HG03060 (cell line): ENCODE measurements at regions not wholly inside any gene's neighbourhood (a gene's known extent, or its start where the extent isn't known, plus 50 kb on each side); places are given as distances from the start of the nearest gene placed in this dataset.
"Not testable (repeated sequence)": the region's sequence is repeated elsewhere in the genome, so short reads cannot be mapped to it uniquely, and the experiment has no call there.

ENCODE experiments used
- ATAC-seq: cut with Tn5 transposase; IDR thresholded peaks from one replicate; pipeline ENCODE4 v1.9.1; 2021; ENCODE audit warnings: low read depth, moderate number of reproducible peaks; ENCODE audit not compliant: unreplicated experiment

- ATAC-seq: no peak
These were observed 114.8 kb upstream of the C16orf82 start for GRCh38 chr16:26951950-26952349.

DNA sequence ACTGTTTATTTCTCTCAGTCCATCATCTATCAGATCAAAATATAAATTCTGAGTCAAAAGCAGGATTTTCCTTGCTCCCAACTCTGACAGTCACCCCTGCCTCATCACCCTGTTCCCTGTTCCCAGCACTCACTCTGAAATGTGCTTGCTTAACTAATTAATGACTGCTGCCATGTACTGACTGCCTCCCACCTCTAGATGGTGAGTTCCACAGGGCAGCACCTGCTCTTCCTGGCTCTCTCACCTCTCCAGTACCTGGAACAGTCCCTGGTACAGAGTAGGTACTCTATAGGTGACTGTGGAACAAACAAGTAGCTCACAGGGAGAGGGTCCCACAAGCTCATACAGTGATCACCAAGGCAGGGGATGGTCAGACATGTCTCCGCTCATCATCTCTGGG, 114.3 kb upstream of the C16orf82 start:
- no peak for ATAC-seq

GRCh38 chr16:26957283-26957859, 109.4 kb upstream of the C16orf82 start:
- no peak for ATAC-seq

DNA sequence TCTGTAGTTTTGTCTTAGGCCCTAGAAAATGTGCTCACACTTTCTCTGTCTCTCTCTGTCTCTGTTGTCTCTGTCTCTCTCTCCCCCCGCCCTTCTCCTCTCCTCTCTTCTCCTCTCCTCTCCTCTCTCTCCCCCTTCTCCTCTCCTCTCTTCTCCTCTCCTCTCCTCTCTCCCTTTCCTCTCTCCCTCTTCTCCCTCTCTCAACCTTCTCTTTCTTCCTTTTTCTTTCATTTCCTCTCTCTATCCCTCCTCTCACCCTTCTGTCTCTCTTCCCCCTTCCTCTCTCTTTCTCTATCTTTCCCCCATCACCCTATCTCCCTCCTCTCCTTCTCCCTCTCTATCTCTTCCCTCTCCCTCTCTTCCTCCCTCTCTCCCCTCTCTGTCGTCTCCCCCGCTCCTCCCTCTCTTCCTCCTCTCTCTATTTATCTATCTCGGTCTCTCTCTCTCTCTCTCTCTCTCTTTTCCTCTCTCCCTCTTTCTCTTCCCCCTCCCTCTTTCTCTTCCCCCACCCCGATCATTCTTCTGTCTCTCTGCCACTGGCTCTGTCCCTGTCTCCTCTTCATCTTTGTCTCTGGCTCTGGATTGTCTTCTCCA, 107.2 kb upstream of the C16orf82 start:
- no peak for ATAC-seq

GRCh38 chr16:26961459-26961858, 105.3 kb upstream of the C16orf82 start:
- no peak for ATAC-seq

DNA sequence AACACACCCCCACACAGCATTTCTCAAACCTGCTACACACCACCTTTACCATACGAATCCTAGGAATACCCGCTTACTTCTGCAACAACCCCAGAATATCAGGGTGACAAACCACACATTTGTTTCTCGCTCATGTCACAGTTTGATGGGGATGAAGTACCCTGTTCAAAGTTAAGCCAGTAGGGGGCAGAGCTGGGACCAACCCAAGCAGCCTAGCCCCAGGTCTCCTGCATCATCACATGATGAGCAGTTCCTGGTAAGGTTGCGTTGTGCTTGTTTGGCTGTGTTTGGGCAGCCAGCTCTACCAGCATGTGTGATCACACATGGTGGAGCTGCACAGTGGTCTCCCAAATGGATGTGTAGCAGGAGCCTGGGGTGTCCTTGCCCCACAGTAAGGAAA, 103.6 kb upstream of the C16orf82 start:
- ATAC-seq: no peak

DNA sequence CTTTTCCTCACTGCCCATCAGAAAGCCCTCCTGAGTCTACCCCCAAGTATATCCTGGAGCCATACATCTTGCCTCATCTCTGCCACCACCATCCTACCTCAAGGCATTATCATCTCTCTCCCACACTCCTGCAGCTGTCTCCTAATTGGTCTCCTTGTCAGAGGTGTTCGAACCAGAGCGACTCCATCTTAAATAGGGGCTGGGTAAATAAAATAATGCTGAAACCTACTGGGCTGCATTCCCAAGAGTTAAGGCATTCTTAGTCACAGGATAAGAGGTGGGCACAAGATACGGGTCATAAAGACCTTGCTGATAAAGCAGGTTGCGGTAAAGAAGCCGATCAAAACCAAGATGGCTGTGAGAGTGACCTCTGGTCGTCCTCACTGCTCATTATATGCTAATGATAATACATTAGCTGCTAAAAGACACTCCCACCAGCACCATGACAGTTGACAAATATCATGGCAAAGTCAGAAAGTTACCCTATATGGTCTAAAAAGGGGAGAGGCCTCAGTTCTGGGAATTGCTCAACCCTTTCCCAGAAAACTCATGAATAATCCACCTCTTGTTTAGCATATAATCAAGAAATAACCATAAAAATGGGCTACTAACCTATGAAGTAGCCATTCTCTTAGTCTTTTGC, 97.0 kb upstream of the C16orf82 start:
- no peak for ATAC-seq

DNA sequence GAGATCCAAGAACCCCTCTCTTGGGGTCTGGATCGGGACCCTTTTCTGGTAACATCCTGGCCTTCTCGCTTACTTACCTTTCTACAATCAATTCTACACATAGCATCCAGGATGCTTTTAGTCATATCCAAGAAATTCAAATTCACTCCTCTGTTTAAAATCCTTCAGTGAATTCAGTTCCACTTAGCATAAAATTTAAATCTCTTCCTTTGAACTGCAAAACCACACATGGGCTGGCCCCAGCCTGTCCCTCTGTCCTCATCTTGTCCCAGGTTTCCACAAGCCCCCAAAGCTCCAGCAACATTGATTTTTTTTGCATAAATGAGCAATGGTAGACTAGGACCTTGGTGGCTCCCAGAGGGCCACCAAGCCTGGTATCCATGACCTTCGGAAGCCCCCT, 96.4 kb upstream of the C16orf82 start:
- ATAC-seq: no peak

- no peak for ATAC-seq
These were observed 89.9 kb upstream of the C16orf82 start for GRCh38 chr16:26976873-26977272.

GRCh38 chr16:26981266-26981938, 85.3 kb upstream of the C16orf82 start:
- ATAC-seq: no peak

- ATAC-seq: no peak
These were observed 84.3 kb upstream of the C16orf82 start for GRCh38 chr16:26982422-26982821.

DNA sequence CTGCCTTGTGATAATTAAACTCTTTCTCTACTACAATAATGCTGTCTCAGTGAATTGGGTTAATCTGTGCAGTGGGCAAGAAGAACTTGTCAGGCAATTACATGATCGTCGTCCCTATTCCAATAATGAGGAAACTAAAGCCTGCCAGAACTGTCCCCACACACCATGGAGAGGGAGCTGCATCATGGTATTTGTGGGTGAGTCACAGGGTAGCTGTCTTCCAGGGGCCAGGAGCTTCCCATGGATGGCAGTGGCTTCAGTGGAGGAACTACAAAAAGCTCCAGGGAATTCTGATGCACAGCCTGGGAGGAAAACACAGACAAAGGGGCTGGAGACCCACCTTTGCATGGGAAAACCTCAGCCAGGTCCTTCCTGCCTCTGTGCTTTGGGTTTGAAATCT, 83.3 kb upstream of the C16orf82 start:
- no peak for ATAC-seq

- no peak for ATAC-seq
These were observed 81.3 kb upstream of the C16orf82 start for GRCh38 chr16:26985100-26986065.

- ATAC-seq: no peak
These were observed 79.1 kb upstream of the C16orf82 start for GRCh38 chr16:26987597-26988010.

DNA sequence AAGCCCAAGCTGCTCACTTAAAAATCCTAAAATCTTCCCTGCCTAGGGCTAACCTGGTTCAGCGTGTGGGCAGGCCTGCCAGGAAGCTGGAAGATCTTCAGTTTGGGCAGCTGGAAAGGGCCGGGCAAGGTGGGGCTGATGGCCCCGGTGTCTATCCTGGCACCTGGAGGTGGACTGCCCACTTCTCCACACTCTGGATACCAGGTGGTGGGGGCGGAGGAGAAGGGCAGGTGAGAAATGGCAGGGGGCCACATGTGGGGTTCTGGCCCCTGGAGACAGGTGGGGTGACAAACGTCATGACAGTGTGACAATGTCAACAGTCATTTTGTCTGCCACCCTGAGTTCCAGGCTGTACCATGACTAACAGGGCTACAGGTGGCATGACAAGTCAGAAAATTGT, 78.5 kb upstream of the C16orf82 start:
- ATAC-seq: no peak

DNA sequence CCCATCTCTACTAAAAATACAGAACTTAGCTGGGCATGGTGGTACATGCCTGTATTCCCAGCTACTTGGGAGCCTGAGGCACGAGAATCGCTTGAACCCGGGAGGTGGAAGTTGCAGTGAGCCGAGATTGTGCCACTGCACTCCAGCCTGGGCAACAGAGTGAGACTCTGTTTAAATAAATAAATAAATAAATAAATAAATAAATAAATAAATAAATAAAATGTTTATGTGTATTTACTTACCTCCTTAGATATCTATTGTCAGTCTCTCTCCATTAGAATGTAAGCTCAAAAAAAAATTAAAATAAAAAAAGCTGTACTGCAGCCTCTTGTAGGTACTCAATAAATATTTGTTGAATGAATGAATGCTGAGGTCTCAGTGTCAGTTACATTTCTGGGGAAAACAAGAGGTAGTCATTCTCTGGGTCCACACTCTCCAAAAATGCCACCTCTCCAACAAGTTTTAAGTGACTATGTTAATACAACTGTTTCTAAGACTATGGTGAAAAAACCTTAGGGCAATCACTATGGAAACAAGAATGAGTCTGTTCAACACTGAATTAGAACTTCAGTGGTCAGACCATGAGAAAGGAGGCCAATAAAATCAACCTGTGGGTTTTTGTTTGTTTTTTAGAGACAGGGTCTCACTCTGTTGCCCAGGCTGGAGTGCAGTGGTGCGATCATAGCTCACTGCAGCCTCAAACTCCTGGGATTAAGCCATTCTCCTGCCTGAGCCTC, 76.2 kb upstream of the C16orf82 start:
- ATAC-seq: not testable (repeated sequence)

DNA sequence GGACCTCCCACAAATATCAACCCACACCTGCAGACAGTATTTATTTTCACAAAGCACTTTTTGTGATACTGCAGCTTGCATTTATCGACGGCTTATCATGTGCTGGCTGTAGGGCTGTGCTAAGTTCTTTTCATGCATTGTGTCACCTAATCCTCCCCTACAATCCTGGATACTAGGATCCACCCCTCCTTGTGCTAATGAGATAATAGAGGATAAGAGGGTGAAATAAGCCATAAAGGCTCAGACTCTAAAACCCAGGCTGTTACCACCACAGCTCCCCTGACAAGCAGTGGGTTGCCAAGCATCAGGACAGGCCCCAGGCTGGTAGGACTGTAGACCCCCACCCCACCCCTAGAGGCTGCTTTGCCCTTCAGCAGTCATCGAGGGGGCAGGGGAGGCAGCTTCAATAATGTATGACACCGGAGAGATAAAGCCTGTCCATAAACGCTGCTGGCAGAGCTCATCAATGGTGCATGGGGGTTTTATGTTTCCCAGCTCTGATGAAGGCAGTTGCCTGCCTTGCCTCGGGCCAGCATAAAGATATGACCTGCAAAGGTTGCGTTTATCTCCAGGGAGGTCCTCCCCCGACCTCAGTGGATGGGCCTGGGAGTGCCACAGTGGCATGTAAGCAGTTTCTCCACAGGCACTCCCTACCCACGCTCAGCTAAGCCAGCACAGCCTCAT, 73.9 kb upstream of the C16orf82 start:
- no peak for ATAC-seq

DNA sequence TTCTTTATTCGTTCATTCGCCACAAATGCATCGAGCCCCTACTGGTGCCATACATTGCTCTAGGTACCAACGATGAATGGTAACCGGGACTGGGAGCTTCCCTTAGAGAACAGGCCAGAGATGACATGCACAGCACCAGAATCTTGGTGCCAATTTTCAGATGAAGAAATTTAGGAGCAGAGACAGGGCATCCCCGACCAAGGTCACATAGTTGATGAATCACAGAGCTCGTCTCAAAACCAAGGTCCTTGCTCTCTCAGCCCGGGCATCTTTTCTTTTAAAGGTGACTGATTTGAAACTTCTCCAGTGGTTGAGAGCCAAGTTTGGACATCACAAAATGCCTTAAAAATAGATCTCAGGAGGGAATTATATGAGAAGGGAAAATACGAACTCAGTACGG, 73.2 kb upstream of the C16orf82 start:
- no peak for ATAC-seq

DNA sequence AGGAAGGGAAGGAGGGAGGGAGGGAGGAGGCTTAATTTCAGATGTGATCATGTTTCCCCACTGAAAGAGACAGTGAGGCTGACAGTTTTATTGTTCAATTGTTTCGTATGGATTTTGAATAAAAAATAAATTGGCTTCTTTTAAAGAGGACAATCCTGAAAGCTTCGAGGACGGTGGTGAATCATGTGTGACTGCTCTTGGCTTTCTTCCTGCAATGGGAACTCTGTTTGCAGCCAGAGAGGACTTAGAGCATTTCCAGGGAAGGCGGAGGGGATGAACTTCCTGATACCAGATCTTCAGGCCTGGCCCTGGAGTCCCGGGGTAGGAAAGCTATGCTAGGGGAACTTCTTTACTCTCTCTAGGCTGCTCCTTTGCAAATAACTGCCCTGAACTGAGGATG, 72.8 kb upstream of the C16orf82 start:
- no peak for ATAC-seq
